Inferior parietal cortex (tissue), 1 donor: ENCODE measurements at regions not wholly inside any gene's neighbourhood (a gene's known extent, or its start where the extent isn't known, plus 50 kb on each side); places are given as distances from the start of the nearest gene placed in this dataset.
"Not testable (repeated sequence)": the region's sequence is repeated elsewhere in the genome, so short reads cannot be mapped to it uniquely, and the experiment has no call there.

ENCODE experiments used
- DNase-seq: peaks from one replicate; pipeline ENCODE4 v3.0.0-alpha.2; 2016; ENCODE audit errors: extremely low spot score

DNA sequence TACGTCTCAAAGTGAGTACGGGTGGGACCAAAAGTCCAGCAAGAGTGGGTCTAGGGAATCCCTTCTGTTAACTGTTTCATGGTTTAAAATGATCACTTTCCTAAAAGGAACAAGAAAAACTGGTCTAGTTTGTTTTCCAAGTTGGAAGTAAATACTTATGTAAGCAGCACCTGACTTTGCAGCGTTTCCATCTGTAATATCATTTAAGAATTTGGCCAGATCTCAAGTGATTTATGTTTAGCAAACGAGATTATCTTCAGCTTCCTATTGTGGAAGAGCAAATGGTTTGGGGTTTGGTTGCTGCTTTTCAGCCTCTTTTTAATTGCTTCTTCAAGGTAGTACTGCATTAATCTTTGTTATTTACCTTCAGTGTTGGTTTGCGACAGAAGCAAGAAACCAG is 50.4 kb downstream of the FHIP1A start:
- DNase-seq, result no peak

DNA sequence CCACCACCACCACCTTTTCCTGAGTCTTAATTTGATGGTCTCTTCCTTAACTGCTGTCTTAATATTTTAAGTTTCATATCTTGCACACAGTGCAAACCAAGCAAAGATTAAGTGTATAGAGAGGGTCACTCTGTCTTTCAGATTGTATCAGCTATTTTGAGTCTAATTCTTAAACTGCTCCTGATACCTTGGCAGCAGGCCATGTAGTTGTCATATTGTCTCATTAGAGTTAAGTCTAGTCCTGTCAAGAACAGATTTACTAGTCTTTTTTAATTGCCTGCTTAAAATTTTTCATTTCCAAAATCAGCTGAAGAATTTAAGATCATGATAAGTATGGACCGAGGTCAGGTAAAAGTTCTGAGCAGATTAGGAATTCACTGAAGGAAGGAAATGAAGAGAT is 51.5 kb downstream of the FHIP1A start:
- no peak for DNase-seq

DNA sequence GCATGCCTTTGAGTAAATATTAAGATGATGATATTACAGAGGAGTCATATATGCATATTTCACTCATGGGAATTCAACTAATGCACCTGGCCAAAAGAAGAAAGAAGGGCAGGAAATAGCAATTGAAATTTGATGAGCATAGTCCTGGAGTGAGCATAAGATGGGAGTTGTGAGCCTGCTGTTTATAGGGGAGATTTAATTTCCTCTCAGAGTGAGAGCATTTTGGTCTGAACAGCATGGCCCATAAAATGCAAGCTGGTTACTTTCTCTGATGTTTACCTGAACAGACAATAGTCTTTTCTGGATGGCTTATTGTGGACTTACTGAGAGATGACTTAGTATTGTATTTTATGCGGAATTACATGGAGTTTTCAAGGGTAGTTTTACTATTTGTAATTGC is 53.6 kb downstream of the FHIP1A start:
- DNase-seq, result no peak

DNA sequence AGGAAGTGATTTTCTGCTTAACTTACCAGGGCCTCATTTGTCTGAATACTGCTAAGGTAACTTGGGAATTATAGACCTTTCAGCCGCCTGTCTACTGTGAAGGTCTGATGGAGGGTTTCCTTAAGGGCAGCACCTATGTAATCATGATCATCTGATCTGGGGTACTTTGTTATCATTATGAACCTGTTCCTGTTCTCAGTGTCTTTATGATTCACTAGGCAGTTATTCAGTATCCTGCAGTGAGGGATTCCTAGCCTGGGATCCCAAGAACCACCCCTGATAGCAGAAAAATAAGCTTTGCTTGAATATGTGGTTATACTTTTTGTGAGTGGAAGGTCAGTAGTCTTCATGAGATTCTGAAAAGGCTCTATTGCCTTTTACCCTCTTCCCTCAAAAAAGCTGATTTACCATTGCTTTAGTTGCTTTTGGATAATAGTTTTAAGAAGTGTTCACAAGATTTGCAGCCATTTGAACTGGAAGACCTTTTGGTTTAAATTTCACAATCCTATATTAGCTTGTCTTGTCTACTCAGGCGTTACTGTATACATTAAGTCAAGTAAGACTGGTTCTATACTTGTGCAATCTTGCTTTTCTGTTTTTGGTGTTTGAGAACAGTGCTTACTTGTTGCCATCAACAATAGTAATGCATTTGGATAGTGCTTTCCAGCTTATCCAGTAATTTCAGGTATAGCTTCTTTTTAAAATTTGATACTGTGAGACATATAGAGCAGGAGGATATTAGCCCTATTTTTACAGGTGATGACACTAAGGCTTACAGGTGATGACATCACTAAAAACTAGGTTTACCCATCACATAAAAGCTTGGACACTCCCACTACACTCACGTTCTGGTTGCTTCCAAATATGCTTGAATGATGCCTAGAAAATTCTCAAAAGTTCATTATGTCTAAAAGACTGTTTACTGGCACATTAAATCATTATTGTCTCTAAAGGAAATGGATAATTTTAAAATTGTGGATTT is 60.0 kb downstream of the FHIP1A start:
- DNase-seq, result no peak

DNA sequence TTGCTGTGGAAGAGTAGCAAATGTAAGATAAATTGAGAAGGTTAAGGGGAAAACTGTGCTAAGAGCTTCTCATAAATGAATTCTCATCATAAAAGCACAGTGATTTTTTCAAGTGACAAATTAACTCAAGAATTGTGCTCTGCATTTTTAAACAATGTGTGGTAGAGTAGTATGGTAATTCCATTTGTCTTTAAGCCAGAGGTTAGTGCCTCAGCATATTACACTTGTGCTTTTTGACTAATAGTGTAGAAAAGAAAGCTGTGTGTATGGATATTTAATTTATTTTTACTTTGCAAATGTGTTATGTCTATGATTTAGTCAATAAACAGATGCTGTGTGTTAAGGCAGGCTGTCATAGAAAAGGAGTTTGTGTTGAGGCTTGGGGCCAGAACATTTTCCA is 61.0 kb downstream of the FHIP1A start:
- DNase-seq, result no peak

DNA sequence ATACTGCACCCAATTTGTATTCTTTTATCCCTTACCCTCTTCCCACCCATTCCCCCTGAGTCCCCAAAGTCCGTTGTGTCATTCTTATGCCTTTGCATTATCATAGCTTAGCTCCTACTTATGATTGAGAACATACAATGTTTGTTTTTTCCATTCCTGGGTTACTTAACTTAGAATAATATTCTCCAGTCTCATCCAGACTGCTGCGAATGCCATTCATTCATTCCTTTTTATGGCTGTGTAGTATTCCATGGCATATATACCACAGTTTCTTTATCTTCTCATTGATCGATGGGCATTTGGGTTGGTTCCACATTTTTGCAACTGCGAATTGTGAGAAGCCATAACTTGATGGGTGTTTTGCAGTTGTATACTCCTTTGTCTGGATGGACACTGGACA is 62.8 kb downstream of the FHIP1A start:
- no peak for DNase-seq

DNA sequence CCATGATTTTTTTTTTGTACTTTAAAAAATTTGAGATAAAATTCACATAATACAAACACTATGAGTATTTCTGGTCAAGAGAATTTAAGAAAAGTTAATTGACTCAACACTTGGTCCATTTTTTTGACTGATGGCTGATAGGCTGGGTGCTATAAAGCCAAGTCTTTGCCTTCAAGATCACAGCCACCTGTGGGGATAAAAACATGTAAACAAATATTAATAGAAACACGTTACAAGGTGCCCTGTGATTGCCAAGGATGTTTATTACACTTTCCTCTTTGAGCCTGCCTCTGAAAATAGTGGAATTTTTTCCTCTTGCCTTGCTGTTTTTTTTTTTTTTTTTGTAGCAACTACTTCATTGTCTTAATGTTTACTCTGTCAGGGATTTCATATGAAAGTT is 63.3 kb downstream of the FHIP1A start:
- no peak for DNase-seq

DNA sequence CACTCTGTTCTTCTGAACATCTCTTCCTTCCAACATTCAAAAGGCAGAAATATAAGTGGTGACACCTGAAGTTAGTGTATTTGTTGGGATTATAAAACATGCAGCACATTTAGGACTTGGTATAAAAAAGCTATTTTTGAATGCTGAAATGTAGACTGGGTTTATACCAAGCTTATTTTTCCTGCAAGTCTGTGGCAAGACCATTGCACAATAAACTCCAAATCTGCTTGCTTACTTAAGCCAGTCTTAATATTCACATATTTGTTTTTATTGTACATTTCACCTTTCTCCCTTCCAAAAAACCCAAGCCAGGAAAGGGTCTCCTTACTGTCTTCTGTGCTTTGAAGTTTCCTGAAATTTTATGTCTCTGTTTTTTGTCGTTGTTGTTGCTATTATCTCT is 63.7 kb downstream of the FHIP1A start:
- DNase-seq, result no peak

DNA sequence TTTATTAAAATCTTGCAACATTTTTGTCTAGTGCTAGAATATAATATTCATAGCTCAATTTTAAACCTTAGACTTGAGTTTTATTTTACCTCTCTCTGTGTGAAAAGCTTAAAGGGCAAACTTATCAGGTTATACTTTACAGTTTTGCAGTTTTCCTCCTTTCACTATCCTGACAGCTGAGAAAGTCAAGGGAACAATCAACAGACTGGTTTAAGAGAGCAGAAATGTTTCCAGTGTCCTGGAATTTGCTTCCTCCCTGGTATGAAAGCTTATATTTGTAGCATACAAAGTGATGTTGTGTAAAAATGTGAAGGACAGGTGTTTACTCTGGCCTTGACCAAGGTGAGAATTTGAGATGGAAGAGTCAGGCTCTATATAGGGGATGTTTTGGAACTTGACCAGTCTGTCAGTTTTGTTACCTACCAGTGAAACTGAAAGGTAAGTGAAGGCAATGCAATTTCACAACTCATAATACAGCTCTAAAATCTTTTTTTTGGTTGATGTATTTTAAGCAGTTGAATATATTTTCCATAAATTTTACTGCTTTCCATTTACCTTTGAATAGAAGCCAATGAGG is 64.6 kb downstream of the FHIP1A start:
- no peak for DNase-seq

DNA sequence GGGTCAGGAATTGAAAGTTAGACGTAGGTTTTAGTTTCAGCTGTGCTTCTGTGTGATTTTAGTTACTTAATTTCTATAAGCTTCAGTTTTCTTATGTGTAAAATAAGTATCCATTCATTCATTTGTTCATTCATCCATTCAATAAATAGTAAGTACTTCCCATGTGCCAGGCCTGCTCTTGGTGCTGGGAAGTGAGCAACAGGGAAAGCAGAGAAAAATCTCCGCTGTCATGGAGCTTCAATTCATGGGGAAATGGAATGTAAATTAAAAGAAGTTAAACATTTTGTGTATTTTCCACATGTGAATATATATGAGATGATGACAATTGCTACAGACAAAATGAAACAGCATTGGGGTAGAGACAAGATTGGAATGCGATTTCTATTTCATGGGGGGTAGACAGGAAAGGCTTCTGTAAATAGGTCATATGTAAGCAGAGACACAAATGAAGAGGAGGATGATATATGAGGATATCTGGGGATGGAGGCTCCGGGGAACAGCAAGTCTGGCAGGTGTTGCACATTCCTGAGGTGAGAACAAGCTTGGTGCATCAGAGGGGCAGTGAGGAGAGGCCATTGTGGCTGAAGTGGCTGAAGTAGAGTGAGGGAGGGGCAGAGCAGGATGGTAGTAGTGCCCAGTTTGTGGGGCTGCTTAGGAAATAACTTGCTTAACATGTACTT is 66.2 kb downstream of the FHIP1A start:
- DNase-seq, result no peak

DNA sequence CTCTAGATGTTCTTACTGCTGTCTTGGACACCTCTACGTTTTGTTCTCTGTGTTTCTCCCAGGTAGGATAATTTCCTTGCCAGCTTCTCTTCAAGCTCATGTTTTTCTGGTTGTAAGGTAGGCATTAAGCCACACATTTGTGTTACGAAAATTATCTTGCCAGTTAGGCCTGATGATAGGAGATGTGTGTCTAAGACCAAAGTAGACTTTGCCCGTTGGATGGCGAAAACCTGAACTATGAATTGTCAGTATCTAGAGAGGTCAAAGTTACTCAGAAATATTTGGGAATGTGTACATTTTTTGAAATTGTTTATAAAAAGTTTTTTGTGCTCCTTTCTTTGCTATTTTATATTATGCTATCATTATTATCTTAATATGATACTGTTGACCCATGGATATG is 72.8 kb downstream of the FHIP1A start:
- DNase-seq, result no peak

DNA sequence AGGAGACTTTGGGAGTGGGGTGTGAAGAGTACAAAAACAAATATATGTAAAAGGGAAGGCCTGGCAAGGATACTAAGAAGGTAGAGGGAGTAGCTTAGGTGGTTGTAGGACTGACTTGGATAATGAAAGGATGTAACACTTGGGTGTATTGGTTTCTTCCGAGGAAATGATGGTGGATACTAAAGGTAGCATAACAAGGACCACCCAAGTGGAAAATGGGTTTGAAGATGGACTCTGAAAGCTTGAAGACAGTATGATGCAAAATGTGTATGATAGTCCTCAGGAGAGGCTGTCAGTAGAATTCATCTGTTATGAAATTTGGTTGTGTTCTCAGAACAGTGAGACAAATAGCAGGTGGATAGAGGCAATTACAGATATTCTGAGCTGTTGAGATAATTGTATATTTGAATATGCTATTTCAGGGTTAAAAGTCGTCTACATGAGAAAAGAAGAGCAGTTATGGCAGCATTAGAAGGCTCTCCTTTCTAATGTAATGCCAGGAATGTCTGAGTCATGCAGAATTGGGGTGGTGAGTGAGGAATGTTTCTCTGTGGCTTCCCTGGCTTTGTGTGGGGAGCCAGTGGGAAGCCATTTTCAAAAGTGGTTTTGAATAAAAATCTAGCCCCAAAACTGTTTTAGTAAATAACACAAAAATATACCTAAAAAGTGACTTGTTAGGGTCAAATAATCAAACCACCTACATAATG is 75.6 kb downstream of the FHIP1A start:
- no peak for DNase-seq

DNA sequence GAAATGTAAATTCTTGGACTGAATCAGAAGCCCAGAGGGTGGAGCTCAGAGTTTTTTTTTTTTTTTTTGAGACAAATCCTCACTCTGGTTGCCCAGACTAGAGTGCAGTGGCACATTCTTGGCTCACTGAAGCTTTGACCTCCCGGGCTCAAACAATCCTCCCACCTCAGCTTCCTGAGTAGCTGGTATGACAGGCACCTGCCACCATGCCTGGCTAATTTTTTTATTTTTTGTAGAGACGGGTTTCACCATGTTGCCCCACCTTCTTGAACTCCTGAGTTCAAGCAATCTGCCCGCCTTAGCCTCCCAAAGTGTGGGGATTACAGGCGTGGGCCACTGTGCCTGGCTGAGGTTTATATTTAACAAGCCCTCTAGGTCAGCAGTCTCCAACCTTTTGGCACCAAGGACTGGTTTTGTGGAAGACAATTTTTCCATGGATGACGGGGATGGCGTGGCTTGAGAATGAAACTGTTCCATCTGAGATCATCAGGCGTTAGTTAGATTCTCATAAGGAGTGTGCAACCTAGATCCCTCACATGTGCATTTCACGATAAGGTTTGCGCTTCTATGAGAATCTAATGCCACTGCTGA is 76.7 kb downstream of the FHIP1A start:
- no peak for DNase-seq

DNA sequence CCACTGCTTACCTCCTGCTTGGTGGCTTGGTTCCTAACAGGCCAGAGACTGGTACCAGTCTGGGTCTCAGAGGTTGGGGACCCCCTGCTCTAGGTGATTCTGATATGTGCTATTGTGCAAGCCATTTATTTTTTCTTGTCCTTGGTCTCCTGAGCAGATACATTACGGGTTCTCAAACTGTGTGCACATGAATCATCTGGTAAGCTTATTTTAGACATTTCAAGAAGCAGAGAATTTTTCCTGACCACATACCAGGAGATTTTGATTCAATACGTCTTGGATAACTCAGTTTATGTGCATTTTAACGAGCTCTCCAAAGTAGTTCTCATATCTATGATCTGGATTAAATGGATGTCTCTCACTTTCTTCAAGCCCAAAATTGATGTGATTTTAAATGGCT is 77.2 kb downstream of the FHIP1A start:
- no peak for DNase-seq

DNA sequence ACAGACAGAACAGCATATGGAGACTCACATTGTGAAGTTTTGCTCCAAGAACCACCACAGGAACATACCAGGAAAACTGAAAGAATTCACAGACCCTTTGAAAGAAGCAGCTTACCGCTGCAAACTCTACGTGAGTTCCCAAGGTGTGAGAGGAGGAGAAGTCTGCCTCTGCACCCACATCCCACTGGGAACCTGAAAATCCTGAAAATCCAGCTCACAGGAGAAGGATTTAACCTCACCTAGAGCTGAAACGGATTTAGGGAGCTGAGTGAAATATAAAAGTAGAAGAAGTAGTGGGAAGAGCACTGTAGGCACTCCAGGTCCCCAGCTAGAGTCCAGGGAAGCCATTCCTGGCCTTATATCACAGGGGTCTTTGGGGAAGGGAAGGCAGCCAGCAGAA is 80.0 kb downstream of the FHIP1A start:
- DNase-seq, result no peak

DNA sequence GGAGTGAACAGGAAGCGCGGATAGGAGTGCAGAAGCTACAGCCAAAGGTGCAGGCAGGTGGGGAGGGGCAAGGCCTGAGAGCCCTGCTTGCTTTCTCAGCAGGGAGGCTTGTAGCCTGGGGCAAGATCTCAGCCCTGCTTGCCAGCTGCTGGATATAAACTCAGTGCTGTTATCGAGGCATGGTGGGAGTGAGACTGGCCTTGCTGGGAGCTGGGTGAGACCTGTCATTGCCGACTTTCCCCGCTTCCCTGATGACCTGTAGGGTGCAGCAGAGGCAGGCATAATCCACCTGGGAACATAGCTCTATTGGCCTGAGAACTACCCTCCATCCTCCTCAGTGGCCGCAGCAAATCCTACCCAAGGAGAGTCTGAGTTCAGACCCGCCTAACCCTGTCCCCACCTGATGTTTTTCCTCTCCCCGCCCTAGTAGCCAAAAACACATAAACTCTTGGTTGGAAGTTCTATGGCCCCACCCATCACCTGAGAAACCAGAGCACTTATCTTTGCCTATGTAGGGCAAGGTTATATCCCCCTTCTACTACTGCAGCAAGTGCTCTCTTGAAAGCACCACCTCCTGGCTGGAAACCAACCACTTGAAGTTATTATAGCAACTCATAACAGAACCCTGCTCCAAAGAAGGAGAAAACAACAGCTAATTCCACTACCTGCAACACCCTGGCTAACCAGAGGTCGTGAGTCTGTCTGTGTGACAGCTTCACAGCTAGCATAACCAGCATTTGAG is 80.7 kb downstream of the FHIP1A start:
- DNase-seq, result no peak

DNA sequence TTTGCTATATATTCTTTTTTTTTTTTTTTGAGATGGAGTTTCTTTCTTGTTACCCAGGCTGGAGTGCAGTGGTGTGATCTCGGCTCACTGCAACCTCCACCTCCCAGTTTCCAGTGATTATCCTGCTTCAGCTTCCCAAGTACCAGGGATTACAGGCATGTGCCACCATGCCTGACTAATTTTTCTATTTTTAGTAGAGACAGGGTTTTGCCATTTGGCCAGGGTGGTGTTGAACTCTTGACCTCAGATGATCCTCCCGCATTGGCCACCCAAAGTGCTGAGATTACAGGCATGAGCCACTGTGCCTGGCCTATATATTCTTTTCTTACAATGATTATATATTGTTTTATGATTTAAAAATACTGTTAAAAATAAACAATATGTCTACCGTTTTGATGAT is 86.6 kb downstream of the FHIP1A start:
- DNase-seq, result not testable (repeated sequence)

DNA sequence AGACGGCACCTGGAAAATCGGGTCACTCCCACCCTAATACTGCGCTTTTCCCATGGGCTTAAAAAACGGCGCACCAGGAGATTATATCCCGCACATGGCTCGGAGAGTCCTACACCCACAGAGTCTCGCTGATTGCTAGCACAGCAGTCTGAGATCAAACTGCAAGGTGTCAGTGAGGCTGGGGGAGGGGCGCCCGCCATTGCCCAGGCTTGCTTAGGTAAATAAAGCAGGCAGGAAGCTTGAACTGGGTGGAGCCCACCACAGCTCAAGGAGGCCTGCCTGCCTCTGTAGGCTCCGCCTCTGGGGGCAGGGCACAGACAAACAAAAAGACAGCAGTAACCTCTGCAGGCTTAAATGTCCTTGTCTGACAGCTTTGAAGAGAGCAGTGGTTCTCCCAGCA is 102.6 kb downstream of the FHIP1A start:
- DNase-seq, result not testable (repeated sequence)

DNA sequence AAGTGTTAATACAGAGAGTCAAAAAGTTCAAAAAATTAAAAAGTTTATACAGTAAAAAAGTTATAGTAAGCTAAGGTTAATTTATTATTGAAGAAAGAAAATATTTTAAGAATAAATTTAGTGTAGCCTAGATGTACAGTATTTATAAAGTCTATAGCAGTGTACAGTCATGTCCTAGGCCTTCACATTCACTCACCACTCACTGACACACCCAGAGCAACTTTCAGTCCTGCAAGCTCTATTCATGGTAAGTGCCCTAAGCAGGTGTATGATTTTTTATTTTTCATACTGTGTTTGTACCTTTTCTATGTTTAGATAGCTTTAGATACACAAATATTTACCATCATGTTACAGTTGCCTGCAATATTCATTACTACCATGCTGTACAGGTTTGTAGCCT is 108.9 kb downstream of the FHIP1A start:
- DNase-seq, result no peak

DNA sequence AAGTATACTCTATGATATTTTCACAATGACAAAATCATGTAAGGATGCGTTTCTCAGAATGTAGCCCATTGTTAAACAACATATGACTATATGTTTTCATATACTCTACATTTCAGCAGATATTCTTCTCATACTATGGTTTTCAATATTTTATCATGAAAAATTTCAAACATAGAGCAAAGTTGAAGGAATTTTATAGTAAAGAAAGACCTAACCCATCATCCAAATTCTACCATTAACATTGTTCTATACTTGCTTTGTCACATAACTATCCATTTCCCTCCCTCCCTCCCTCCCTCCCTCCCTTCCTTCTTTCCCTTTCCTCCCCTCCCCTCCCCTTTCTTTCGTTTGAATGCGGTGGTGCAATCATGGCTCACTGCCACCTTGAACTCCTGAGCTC is 109.4 kb downstream of the FHIP1A start:
- DNase-seq, result no peak
